Nucleus accumbens (tissue), 56 donors: ENCODE measurements at regions not wholly inside any gene's neighbourhood (a gene's known extent, or its start where the extent isn't known, plus 50 kb on each side); places are given as distances from the start of the nearest gene placed in this dataset.

ENCODE experiments used
- DNase-seq, 56 donors: peaks; one replicate each; lab custom pipeline; 2025; lab: John Stamatoyannopoulos, UW

DNA sequence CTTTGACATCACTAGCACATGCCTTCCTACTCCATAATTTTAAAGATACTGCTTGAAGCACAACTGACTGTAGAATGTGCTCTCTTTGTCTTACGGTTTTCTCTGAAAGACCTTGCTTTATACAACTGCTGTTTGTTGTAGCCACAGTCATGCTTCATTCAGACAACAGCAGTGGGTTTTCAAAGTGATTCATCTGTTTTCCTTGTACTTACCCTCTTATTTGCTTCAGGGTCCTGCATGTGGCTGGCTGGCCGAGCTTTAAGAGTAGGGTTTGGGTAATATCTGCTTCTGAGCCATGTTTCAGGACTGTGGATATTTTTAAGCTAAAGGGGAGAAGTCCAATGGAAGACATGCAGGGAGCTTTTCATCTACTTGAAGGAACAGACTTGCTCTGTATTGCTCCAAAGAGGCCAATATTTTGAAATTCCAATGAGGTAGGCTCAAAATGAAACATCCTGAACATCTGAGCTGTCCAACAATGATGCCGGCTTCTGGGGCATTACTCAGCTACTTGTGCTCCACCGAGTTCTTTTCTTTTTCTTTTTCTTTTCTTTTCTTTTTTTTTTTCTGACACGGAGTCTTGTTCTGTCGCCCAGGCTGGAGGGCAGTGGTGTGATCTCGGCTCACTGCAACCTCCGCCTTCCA is 160.2 kb upstream of the SGK1 start:
- no peak for DNase-seq

DNA sequence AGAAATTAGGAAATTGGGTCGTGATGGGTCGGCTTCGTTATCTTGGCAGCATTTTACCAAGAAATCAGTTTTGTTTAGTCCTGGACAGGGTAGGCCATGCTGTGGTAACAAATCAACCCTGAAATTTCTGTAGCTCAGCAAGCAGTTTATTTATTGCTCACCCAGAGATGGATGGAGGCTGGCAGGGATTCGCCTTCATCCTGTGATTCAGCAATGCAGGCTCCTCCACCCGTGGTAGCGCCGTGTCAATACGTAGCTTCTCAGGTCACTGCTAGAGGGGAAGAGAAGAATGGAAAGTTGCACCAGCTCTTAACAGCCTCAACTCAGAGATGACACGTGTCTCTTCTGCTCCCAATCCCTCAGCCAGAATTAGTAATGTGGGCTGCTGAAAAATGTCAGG is 157.0 kb upstream of the SGK1 start:
- DNase-seq: no peak

- DNase-seq: no peak
Observed at GRCh38 chr6:134472661-134473060, 154.7 kb upstream of the SGK1 start.

DNA sequence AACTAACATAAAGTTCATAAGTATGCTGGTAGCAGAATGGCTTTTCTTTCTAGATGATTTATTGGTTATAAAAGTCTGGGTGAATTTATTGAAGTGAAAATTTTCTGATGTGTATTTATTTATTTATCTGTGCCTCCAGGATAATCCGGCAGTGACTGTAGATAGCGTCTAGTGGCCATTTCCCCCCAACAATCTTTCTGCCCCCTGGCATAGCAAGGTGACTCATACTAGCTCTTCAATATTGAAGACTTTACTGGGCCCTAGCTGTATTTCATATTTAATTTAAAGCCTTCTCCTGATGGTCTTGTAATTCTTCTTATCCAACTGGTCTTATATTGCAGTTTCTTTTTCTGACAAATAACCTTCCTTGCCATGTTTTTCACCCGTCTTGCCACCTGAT is 154.1 kb upstream of the SGK1 start:
- no peak for DNase-seq

DNA sequence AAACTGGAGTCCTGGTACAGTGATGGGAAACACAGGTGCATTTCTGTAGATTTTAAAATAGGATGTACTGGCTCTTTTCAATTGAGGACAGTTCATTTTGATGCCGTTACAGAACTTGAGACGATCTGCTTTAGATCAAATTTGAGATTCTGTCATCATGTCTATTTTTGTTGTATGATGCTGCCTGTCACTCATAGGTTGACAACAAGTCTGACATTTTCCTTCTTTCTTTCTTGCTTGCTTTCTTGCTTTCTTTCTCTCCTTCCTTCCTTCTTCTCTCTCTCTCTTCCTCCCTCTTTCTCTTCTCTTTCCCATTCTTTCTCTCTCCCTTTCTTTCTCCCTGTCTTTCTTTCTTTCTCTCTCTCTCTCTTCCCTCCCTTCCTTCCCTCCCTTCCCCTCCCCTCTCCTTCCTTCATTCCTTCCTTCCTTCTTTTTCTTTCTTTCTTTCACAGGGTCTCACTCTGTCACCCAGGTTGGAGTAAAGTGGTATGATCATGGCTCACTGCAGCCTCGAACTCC is 152.6 kb upstream of the SGK1 start:
- no peak for DNase-seq

GRCh38 chr6:134469702-134470456 is 152.0 kb upstream of the SGK1 start:
- no peak for DNase-seq

DNA sequence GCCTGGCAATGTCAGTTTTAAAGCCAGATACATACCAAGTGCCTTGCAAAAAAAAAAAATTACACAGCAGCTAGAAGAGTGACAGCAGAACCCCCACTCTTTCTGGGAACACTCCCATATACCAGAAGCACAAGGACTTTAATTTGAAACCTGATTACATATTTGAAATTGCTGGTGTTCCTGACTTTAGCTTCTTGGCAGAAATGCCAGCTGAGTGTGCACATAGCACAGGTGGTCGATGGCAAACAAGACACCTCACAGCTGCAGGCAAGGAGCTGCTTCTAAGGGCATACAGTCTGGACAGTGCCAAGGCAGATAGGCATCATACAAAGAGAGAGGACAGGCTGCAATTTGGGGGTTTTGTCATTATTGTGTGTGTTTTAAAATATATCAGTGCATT is 150.7 kb upstream of the SGK1 start:
- DNase-seq: peak in 2 of 56 donors; percentile 18 to 35

DNA sequence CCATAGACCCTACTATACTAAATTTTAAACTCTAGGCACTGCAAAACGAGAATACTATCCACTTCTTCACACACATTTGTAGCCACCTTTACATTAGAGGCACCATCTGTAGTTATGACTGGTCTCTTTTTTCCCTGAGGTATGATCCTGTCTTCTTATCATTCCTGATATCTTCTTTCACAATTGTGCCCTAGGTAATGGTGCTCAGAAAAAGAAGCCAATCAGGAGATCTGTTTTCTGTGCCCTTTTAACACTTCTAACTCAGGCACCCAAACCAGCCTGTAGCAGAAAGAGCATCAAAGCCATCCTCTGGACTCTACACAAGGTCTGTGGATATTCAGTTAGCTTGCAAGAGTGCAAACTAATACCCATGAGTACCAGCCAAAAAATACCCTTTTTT is 149.7 kb upstream of the SGK1 start:
- DNase-seq: no peak

DNA sequence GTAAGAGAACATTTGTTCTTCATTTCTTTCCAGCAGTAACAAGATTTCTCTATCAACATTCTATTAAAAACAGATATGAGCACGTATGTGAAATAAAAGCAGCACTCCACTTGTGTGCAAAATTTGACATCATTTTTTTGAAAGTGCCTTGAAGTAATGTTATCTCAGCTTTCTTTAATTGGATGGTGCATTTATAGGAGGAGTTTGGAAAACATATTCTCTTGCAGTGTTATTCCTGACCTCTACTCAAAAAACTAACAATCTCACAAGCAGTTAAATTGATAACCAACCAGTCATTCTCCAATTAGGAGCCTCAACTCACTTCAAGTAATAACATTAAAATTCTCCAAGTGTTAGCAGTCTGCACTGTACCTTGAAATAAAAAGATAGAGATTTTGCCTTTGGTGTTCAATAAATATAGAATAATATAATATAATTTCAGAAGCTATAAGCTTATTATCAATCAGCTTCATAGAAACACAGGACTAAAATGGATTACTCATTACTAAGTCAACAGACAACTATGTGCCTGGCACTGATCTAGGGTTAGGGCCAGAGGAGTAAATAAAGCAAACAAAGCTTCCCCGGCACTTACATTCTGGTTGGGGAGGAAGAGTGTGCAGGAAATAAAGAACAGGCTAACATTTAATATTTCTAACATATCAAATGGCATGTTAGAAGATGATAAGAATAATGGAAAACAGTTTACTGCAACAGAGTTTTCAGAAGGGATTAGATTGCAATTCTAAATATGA is 149.0 kb upstream of the SGK1 start:
- no peak for DNase-seq

GRCh38 chr6:134464690-134465411 is 146.9 kb upstream of the SGK1 start:
- DNase-seq: peak in 1 of 56 donors; percentile 30

DNA sequence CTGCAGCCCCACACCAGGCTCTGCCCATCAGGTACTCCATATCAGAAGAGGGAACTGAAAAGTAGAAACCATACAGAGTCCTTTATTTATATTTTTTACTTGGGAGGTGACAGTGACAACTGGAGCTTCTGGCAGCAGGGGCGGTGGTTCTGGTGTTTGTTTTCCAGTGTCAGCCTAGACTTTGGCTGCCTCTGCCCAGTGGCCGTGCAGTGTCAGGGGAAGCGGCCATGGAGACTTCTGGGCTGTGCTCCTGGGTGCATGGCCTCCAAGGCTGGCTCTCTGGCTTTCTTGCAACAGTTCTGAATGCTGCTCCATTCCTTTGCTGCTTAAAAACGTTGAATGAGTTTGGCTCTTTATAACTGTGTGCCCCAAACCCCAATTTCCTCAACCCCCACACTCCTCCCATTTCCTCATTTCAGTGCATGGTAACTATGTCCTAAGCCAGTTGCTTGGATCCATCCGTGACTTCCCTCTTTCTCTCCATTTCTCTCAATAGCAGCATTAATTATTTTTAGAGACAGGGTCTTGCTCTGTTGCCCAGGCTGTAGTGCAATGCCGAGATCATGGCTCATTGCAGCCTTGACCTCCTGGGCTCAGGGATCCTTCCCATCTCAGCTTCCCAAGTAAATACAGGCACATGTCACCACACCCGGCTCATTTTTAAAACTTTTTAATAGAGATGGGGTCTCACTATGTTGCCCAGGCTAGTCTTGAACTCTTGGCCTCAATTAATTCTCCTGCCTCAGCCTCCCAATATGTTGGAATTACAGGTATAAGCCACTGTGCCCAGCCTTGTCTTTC is 141.1 kb upstream of the SGK1 start:
- no peak for DNase-seq

- no peak for DNase-seq
Observed at GRCh38 chr6:134457941-134458340, 140.0 kb upstream of the SGK1 start.

DNA sequence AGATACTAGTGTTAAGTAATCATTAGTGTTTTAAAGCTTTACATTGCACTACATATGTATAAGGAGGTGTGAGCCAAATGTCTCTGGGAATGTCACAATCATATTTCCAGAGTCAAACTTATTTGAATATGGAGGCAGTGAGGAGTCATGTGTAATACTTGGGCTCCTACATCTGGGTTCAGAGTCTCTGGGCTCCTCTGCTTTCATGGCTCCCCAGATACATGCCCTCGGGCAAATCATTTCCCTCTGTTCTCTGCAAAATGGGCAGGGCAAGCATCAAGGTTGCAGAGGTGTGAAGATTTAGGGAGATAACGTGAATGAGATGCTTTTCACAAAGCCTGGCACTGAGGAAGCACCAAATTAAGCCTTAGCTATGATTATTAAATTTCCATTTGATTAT is 138.3 kb upstream of the SGK1 start:
- DNase-seq: no peak

DNA sequence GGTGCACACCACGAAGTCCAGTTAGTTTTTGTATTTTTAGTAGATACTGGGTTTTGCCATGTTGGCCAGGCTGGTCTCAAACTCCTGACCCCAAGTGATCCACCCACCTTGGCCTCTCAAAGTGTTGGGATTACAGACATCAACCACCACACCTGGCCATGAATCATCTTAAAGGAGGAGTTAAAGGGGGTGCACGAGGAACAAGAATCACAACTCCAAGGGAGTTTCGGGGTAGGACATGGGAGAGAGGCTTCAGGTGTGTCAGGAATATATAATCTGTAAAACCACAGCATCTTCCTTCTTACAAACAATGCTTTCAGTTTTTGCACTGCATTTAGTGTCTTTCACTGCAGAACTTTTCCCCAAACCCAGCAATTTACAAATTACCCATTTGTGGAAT is 137.4 kb upstream of the SGK1 start:
- DNase-seq: no peak

GRCh38 chr6:134454794-134455193 is 136.9 kb upstream of the SGK1 start:
- DNase-seq: no peak

GRCh38 chr6:134453792-134454510 is 136.0 kb upstream of the SGK1 start:
- no peak for DNase-seq

DNA sequence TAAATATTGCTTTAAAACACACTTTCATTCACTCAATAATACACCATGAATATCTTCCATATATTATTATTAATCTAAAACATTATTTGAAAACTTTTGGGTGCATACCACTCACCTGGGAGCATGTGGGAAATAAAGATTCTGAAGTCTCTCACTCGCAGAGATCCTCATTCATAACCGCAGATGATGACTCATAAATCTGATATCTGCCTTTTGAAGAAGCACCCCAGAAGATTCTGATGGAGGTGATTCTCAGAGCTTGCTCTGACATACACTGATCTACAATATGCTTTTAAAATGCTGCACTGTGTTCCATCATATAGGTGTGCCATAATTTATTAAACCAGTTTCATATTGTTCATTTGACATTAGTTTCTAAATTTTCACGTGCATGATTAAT is 135.0 kb upstream of the SGK1 start:
- DNase-seq: no peak

DNA sequence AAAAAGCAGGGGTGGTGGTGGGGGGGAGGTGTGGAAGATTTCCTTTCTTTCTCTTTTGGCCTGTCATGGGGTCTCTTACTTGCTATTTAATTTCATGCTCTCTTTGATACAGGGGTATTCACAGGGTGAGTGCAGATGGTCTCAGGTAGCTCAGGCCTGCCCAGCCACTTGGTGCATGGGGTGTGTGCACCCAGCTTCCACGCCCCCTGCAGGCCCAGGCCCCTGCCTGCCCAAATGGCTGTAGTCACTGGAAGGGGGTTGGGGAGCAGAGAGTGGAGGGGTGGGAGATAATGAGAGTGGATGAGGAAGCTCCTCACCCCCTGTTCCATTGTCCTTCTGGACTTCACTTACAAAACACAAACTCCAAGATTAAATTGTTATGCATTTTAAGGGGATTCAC is 133.6 kb upstream of the SGK1 start:
- no peak for DNase-seq

- DNase-seq: no peak
Observed at GRCh38 chr6:134449781-134450180, 131.9 kb upstream of the SGK1 start.
